ENCODE measurements at regions not wholly inside any gene's neighbourhood (a gene's known extent, or its start where the extent isn't known, plus 50 kb on each side); places are given as distances from the start of the nearest gene placed in this dataset.

DNA sequence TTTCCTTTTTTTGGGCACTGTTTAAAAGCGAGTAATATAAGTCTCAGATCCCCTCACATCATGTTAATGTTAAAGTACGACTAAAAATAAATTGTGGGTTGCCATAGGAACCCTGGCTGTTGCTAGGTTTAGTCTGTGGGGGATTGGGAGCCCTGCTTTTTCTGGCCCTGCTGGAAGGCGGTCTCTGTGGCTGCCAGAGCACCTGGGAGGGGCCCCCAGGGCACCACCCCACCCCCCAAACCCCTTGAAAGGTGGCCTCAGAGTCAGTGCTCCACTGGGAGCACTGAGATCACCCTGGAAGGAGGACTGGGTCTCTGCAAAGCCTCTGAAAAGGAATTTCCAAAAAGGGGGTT is 66.2 kb upstream of the NEURL1B start:
- peaks cover 7% of the 10 kb centered on the region for H3K27me3 ChIP-seq (replicated peaks; ENCODE audit: insufficient read depth, low read length)
- no peaks in the 10 kb centered on the region for H3F3A ChIP-seq (ENCODE audit: insufficient read depth, low read length)
- DNase-seq, result no peak
- H3K9ac ChIP-seq (ENCODE audit: low read length), result no peak overlapping the region
- no peaks in the 10 kb centered on the region for H3K9me3 ChIP-seq (replicated peaks; ENCODE audit: insufficient read depth, low read length)
- H3K27ac ChIP-seq (ENCODE audit: low read length), result no peak overlapping the region
- no peaks in the 10 kb centered on the region for H3K4me1 ChIP-seq (ENCODE audit: low read length)
- TF ChIP-seq EZH2phosphoT487 (IDR thresholded peaks at IDR 0.05; ENCODE audit: low read length), result no peak
- no peaks in the 10 kb centered on the region for H3K9me2 ChIP-seq (replicated peaks; ENCODE audit: insufficient read depth, low read length)
- H3K79me2 ChIP-seq (ENCODE audit: low read length), result no peaks in the 10 kb centered on the region
- no peak overlapping the region for H3K4me3 ChIP-seq (ENCODE audit: low read length)
- no peaks in the 10 kb centered on the region for H4K20me1 ChIP-seq (ENCODE audit: insufficient read depth, low read length)
- H3K4me2 ChIP-seq (ENCODE audit: low read depth, low read length), result no peak overlapping the region
- no peaks in the 10 kb centered on the region for H3K36me3 ChIP-seq (replicated peaks; ENCODE audit: insufficient read depth, low read length)
- no peak overlapping the region for H2AFZ ChIP-seq (ENCODE audit: low read length)

DNA sequence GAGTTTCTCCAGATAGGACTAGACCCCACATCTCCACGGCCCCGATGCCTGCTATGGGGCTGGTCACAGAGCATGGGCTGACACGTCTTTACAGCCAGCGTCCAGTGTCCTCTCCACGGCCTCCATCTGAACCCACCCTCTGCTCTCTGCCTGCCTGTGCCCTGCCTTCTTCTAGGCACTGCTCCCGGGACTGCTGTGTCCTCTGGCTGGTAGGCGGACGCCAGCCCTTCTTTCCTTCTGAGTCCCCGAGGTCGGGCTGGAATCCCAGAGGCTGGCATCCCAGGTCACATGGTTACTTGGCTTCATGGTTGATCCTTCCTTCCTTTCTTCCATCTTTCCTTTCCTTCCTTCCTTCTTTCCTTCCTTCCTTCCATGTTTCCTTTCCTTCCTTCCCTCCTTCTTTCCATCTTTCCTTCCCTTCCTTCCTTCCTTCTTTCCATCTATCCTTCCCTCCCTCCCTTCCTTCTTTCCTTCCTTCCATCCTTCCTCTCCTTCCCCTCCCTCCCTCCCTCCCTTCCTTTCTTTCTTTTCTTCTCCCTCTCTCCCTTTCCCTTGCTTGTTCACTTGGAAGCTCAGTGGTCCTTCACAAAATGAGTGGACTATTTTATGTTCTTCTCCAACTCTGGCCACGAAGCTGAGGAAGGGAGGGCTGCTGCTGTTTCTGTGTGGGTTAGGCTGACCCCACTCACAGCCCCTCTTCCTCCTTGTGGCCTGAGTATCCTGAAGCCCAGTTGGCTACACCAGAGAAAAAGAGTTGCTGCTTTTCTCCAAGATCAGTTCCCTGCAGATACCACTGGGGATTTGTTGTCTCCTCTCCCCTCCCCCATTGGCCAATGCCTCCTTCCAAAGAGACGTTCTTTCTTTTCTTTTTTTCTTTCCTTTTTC is 66.8 kb upstream of the NEURL1B start:
- Histone ChIP-seq H3K27me3 (replicated peaks; ENCODE audit: insufficient read depth, low read length) (peaks cover 7% of the 10 kb centered on the region), H3K79me2 (ENCODE audit: low read length) (no peaks in the 10 kb centered on the region), H3K4me1 (ENCODE audit: low read length) (no peaks in the 10 kb centered on the region), H3K9me2 (replicated peaks; ENCODE audit: insufficient read depth, low read length) (no peaks in the 10 kb centered on the region), H4K20me1 (ENCODE audit: insufficient read depth, low read length) (no peaks in the 10 kb centered on the region), H3F3A (ENCODE audit: insufficient read depth, low read length) (no peaks in the 10 kb centered on the region), H2AFZ (ENCODE audit: low read length) (no peak overlapping the region), H3K9me3 (replicated peaks; ENCODE audit: insufficient read depth, low read length) (no peaks in the 10 kb centered on the region), H3K27ac (ENCODE audit: low read length) (no peak overlapping the region), H3K9ac (ENCODE audit: low read length) (no peak overlapping the region), H3K4me2 (ENCODE audit: low read depth, low read length) (no peak overlapping the region), H3K4me3 (ENCODE audit: low read length) (no peak overlapping the region), H3K36me3 (replicated peaks; ENCODE audit: insufficient read depth, low read length) (no peaks in the 10 kb centered on the region)
- DNase-seq, result no peak
- TF ChIP-seq EZH2 (optimal IDR thresholded peaks at IDR 0.05; ENCODE audit: low read depth, low read length) (no peak), EZH2phosphoT487 (IDR thresholded peaks at IDR 0.05; ENCODE audit: low read length) (no peak)
- TF ChIP-seq, protein P1, sequence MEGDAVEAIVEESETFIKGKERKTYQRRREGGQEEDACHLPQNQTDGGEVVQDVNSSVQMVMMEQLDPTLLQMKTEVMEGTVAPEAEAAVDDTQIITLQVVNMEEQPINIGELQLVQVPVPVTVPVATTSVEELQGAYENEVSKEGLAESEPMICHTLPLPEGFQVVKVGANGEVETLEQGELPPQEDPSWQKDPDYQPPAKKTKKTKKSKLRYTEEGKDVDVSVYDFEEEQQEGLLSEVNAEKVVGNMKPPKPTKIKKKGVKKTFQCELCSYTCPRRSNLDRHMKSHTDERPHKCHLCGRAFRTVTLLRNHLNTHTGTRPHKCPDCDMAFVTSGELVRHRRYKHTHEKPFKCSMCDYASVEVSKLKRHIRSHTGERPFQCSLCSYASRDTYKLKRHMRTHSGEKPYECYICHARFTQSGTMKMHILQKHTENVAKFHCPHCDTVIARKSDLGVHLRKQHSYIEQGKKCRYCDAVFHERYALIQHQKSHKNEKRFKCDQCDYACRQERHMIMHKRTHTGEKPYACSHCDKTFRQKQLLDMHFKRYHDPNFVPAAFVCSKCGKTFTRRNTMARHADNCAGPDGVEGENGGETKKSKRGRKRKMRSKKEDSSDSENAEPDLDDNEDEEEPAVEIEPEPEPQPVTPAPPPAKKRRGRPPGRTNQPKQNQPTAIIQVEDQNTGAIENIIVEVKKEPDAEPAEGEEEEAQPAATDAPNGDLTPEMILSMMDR (IDR thresholded peaks at IDR 0.05; ENCODE audit: low read length), result no peak

DNA sequence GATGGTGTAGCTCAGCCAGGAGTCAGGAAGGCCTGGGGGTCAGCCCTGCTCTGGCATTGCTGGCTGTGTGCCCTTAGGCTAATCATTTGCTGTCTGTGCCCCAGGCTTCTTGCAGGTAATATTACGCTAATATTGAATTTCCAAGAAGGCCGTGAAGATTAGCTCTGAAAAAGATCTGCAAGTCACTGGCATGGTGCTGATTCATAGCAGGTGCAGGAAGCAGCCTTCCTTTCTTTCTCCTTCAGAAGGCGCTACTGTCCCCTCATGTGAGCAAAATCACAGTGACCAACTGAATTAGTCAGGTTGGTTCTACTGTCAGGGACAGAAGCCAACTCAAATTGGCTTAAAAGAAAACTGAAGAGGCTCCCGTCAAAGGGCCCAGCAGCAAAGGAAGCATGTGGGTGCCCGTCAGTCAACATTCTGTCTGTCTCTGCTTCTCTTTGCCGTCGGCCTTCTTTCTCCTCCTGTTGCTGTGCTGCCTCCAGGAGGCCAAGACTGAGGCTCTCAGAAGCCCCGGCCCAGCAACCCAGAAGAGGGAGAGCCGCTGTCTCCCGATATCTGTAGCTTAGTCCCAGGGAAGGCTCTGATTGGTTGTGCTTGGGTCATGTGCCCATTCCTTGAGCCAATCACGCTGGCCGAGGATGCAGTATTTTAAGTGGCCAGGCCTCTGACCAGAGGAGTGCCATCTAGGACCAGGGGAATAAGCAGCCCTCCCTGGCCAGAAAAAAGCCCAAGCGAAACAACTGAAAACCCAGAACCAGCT is 67.8 kb upstream of the NEURL1B start:
- no peaks in the 10 kb centered on the region for H3K79me2 ChIP-seq (ENCODE audit: low read length)
- peaks cover 7% of the 10 kb centered on the region for H3K27me3 ChIP-seq (replicated peaks; ENCODE audit: insufficient read depth, low read length)
- TF ChIP-seq EZH2phosphoT487 (IDR thresholded peaks at IDR 0.05; ENCODE audit: low read length) (no peak), EZH2 (optimal IDR thresholded peaks at IDR 0.05; ENCODE audit: low read depth, low read length) (no peak)
- TF ChIP-seq, protein P1 (IDR thresholded peaks at IDR 0.05; ENCODE audit: low read length), result no peak
- H3K9me3 ChIP-seq (replicated peaks; ENCODE audit: insufficient read depth, low read length), result no peaks in the 10 kb centered on the region
- no peaks in the 10 kb centered on the region for H3K4me1 ChIP-seq (ENCODE audit: low read length)
- H3K36me3 ChIP-seq (replicated peaks; ENCODE audit: insufficient read depth, low read length), result no peaks in the 10 kb centered on the region
- no peak overlapping the region for H3K9ac ChIP-seq (ENCODE audit: low read length)
- H3K4me2 ChIP-seq (ENCODE audit: low read depth, low read length), result no peak overlapping the region
- DNase-seq, result no peak
- no peaks in the 10 kb centered on the region for H3K9me2 ChIP-seq (replicated peaks; ENCODE audit: insufficient read depth, low read length)
- no peak overlapping the region for H3K4me3 ChIP-seq (ENCODE audit: low read length)
- no peaks in the 10 kb centered on the region for H3F3A ChIP-seq (ENCODE audit: insufficient read depth, low read length)
- no peak overlapping the region for H2AFZ ChIP-seq (ENCODE audit: low read length)
- H4K20me1 ChIP-seq (ENCODE audit: insufficient read depth, low read length), result no peaks in the 10 kb centered on the region
- H3K27ac ChIP-seq (ENCODE audit: low read length), result no peak overlapping the region
